ENCODE measurements at regions not wholly inside any gene's neighbourhood (a gene's known extent, or its start where the extent isn't known, plus 50 kb on each side); places are given as distances from the start of the nearest gene placed in this dataset.

DNA sequence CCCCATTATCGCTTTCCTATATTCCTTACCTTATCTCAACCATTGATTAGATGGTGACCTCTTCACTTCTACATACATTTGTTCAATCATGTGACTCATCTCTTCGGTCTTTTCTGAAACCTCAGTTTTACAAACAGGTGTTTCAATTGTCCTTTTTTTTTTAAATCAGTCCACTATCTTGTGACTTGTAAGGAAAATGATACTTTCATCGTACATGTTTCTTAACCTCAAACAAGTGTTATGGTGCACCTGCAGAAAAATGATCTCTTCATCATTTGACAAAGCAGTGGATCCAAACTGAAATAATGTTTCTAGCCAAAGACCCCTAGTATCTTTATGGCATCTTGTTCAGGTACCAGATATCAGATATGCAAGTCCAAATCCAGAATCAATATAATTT is 1157.2 kb downstream of the MRPL39 start:
- TF ChIP-seq CTCF (conservative IDR thresholded peaks at IDR 0.05; ENCODE audit: low read depth, low read length) = no peak
- no peak for TF ChIP-seq RFX5 (IDR thresholded peaks at IDR 0.05; ENCODE audit: low read depth, low read length)
- TF ChIP-seq SMC3 (IDR thresholded peaks at IDR 0.05; ENCODE audit: low read depth, low read length) = no peak
- TF ChIP-seq MXI1 (IDR thresholded peaks at IDR 0.05; ENCODE audit: borderline replicate concordance, low read depth, low read length) = no peak
- no peak for TF ChIP-seq ELK1 (IDR thresholded peaks at IDR 0.05; ENCODE audit: borderline replicate concordance, low read depth, low read length)
- TF ChIP-seq POLR2A (IDR thresholded peaks at IDR 0.05; ENCODE audit: low read depth, low read length) = no peak
- no peak for TF ChIP-seq FOS (IDR thresholded peaks at IDR 0.05; ENCODE audit: low read depth, low read length)
- no peak for TF ChIP-seq RCOR1 (IDR thresholded peaks at IDR 0.05; ENCODE audit: insufficient replicate concordance, low read length)
- TF ChIP-seq CEBPB (IDR thresholded peaks at IDR 0.05; ENCODE audit: low read depth, low read length) = no peak
- no peak for TF ChIP-seq RAD21 (IDR thresholded peaks at IDR 0.05; ENCODE audit: low read length)
- no peak for TF ChIP-seq CHD1 (IDR thresholded peaks at IDR 0.05; ENCODE audit: low read depth, low read length)
- TF ChIP-seq MAZ (IDR thresholded peaks at IDR 0.05; ENCODE audit: borderline replicate concordance, low read depth, low read length) = no peak
- TF ChIP-seq BHLHE40 (IDR thresholded peaks at IDR 0.05; ENCODE audit: low read depth, low read length) = no peak

Data from IMR-90 (cell line).